ENCODE measurements at regions not wholly inside any gene's neighbourhood (a gene's known extent, or its start where the extent isn't known, plus 50 kb on each side); places are given as distances from the start of the nearest gene placed in this dataset.

DNA sequence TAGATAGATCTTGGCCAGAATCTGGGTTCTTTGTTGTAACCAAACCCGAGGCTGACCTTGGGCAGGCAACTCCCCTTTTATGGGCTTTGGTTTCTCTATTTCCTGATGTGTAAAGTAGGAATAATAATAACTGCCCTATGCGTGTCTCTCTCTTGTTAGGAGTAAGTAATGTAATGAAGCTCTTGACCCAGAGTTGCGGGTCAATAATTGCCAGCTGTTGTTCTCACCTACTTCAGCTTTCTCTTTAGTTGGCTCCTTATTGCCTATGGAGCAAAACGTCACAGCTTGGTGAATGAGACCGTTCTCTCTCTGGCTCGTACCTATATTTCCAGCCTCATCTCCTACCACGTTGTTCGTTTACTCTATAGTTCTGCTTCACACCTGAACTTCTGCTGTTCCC, 56.6 kb upstream of the KIRREL3 start:
- DNase-seq (ENCODE audit: low read depth) = no peak

DNA sequence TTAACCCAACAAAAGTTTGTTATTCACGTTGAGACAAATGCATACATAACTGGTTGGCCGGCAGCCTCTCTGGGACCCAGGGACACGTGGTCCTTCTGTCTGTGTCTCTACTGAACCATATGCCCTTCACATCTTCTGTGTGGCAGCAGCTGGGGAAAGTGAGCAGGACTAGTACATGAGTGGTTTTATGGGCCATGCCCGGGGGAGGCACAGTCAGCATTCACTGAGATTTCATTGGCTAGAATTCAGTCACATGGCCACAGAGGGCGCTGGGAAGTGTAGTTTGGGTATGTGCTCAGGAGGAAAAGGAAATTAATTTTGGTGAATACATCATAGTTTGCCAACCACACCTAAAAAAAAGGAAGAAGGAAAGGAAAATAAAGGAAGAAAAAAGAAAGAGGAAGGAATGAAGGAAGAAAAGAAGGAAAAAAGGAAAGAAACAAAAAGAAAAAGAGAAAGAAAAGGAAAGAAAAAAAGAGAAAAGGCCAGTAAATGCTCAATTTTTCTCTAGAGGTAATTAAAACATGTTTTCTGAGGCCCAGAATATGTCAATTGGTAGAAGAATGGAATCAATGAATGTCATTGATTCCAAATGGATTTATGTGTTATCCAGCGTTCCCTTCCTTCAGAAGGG, 55.9 kb upstream of the KIRREL3 start:
- no peak for DNase-seq (ENCODE audit: low read depth)

DNA sequence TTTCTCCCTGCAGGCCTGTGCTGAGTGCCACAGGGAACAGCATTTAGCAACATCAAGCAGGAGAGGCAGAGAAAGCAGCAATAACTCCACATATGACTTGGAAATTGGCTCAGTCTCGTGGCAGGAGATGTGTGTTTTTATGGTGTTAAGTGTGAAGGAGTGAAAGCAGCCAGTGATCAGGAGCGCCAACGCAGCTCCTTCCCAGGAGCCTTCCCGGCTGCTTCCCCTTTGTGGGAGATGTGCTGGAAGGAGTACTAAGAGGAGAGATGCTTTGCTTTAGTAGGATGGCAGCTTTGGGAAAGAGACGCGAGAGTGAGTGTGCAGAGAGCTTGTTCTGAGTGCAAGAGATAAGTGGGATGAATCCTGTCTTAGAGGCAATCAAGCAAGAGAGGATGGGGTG, 54.7 kb upstream of the KIRREL3 start:
- no peak for DNase-seq (ENCODE audit: low read depth)

DNA sequence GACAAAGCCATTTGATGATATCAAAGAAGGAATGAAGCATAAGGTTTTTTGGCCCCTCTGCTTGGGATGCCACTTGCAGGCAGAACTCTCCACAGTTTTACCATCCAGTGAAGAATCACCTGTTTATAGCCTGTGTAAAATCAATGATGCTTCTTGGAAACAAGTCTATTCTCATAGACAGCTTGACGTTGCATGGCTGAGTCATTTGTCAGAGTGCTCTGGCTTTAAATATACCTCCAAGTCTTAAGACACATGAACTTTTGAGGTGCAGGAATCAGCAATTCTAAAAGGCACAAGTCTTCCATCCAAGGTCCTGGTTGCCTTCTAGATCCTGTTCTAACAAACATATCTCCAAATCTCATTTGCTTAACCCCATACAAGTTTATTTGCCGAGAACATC, 53.6 kb upstream of the KIRREL3 start:
- no peak for DNase-seq (ENCODE audit: low read depth)

DNA sequence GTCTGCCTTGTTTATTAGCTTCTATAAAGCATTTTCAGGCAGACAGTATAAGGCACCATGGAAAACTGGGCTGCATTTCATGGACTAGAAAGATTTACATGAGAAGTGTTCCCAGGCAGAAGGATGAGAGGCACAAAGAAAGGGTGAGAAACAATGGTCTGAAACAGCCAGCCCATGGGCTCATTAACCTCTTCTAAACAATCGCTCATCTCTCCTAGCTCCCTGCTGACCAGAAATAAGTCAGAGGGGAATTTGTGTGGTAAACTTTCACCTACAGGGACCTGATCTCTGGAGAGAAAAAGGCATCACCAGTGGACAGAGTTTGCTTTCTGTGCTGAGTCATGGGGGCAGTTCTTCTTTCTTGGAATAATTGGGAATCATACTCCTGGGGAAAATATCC, 51.8 kb upstream of the KIRREL3 start:
- DNase-seq (ENCODE audit: low read depth) = no peak
